BE2C (cell line): ENCODE measurements at regions not wholly inside any gene's neighbourhood (a gene's known extent, or its start where the extent isn't known, plus 50 kb on each side); places are given as distances from the start of the nearest gene placed in this dataset.
"Not testable (repeated sequence)": the region's sequence is repeated elsewhere in the genome, so short reads cannot be mapped to it uniquely, and the experiment has no call there.

ENCODE experiments used
- DNase-seq: peaks from one replicate; pipeline ENCODE4 v3.0.0-alpha.2; 2020
- H3K27me3 ChIP-seq: fragments of 250-450 bp; sonication (Bioruptor Pico); 2 replicates; pipeline ENCODE4 v1.5.1; 2020; ENCODE audit warnings: mild to moderate bottlenecking
- H3K36me3 ChIP-seq: fragments of 250-450 bp; sonication (Bioruptor Pico); 2 replicates; pipeline ENCODE4 v1.5.1; 2020; ENCODE audit warnings: mild to moderate bottlenecking
- H3K4me1 ChIP-seq: fragments of 250-450 bp; sonication (Bioruptor Pico); 2 replicates; pipeline ENCODE4 v1.5.1; 2020
- H3K4me3 ChIP-seq: 2 replicates; pipeline ENCODE4 v1.5.1; 2011; ENCODE audit warnings: low read depth, low read length
- H3K9me3 ChIP-seq: fragments of 250-450 bp; sonication (Bioruptor Pico); 2 replicates; pipeline ENCODE4 v1.5.1; 2020
- CTCF ChIP-seq: IDR thresholded peaks from 2 replicates; pipeline ENCODE4 v1.5.1; 2012; ENCODE audit warnings: mild to moderate bottlenecking, low read depth, low read length

- H3K27me3 ChIP-seq = no peaks in the 10 kb centered on the region
- TF ChIP-seq CTCF = no peak
- no peaks in the 10 kb centered on the region for H3K36me3 ChIP-seq
- no peaks in the 10 kb centered on the region; the same call in 1 of the 2 replicates for H3K4me1 ChIP-seq
- H3K9me3 ChIP-seq = no peaks in the 10 kb centered on the region
- no peak overlapping the region for H3K4me3 ChIP-seq
- no peak for DNase-seq
Measured at GRCh38 chr1:164446020-164446419, 113.0 kb upstream of the PBX1 start.

- H3K4me1 ChIP-seq = no peaks in the 10 kb centered on the region
- no peak for DNase-seq
- no peaks in the 10 kb centered on the region for H3K36me3 ChIP-seq
- no peaks in the 10 kb centered on the region for H3K9me3 ChIP-seq
- TF ChIP-seq CTCF = no peak
- no peaks in the 10 kb centered on the region for H3K27me3 ChIP-seq
- no peak overlapping the region for H3K4me3 ChIP-seq
Measured at GRCh38 chr1:164452549-164452948, 106.4 kb upstream of the PBX1 start.

GRCh38 chr1:164456272-164456671 lies 102.7 kb upstream of the PBX1 start:
- TF ChIP-seq CTCF = no peak
- Histone ChIP-seq H3K4me1 (no peaks in the 10 kb centered on the region), H3K9me3 (no peaks in the 10 kb centered on the region), H3K36me3 (no peaks in the 10 kb centered on the region), H3K4me3 (no peak overlapping the region), H3K27me3 (no peaks in the 10 kb centered on the region)
- DNase-seq = no peak

- H3K4me3 ChIP-seq, H3K36me3 ChIP-seq, DNase-seq, H3K4me1 ChIP-seq, H3K27me3 ChIP-seq, H3K9me3 ChIP-seq: not testable (repeated sequence)
Measured at GRCh38 chr1:164459176-164459575, 99.8 kb upstream of the PBX1 start.

GRCh38 chr1:164466001-164466421 lies 93.0 kb upstream of the PBX1 start:
- TF ChIP-seq CTCF = no peak
- DNase-seq = no peak
- no peaks in the 10 kb centered on the region for H3K36me3 ChIP-seq
- no peak overlapping the region for H3K4me3 ChIP-seq
- no peaks in the 10 kb centered on the region for H3K27me3 ChIP-seq
- H3K9me3 ChIP-seq = no peaks in the 10 kb centered on the region
- H3K4me1 ChIP-seq = no peaks in the 10 kb centered on the region

GRCh38 chr1:164466429-164466828 lies 92.6 kb upstream of the PBX1 start:
- Histone ChIP-seq H3K27me3 (no peaks in the 10 kb centered on the region), H3K36me3 (no peaks in the 10 kb centered on the region), H3K4me3 (no peak overlapping the region), H3K9me3 (no peaks in the 10 kb centered on the region), H3K4me1 (no peaks in the 10 kb centered on the region)
- TF ChIP-seq CTCF = no peak
- DNase-seq = no peak

- no peaks in the 10 kb centered on the region for H3K9me3 ChIP-seq
- H3K36me3 ChIP-seq = no peaks in the 10 kb centered on the region
- no peak for DNase-seq
- no peaks in the 10 kb centered on the region for H3K27me3 ChIP-seq
- no peak overlapping the region for H3K4me3 ChIP-seq
- H3K4me1 ChIP-seq = peaks cover 5% of the 10 kb centered on the region
- TF ChIP-seq CTCF = no peak
Measured at GRCh38 chr1:164470996-164471395, 88.0 kb upstream of the PBX1 start.
